NT2/D1 (cell line): ENCODE measurements at regions not wholly inside any gene's neighbourhood (a gene's known extent, or its start where the extent isn't known, plus 50 kb on each side); places are given as distances from the start of the nearest gene placed in this dataset.

Experiments
- SUZ12 ChIP-seq: IDR thresholded peaks from 2 replicates; pipeline ENCODE4 v1.6.1; 2011; ENCODE audit not compliant: insufficient read length, insufficient read depth; ENCODE audit errors: extremely low read depth
- YY1 ChIP-seq: IDR thresholded peaks from 2 replicates; pipeline ENCODE4 v1.6.1; 2011; ENCODE audit not compliant: insufficient read length, insufficient read depth
- ZNF274 ChIP-seq: IDR thresholded peaks from 2 replicates; pipeline ENCODE4 v1.6.1; 2011; ENCODE audit warnings: mild to moderate bottlenecking, low read depth, low read length

DNA sequence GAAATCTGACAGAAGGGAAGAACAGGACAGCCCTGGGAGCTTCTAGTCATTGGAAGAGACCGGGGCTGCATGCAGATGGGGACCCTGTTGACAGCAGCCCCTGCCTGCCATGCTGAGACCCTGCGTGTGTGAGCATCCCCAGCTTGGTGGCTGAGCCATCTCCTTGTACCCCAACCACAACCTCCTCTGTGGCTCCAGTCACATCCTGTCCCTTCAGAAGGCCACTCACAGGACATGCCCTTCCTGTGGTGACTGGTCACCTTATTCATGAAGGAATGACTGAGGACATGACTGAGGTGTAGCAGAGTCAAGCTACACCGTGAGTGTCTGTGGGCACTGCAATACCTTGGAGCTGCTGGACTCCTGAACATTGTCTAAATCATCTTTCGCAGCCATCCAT is 141.8 kb upstream of the ERRFI1 start:
- TF ChIP-seq ZNF274 (no peak), SUZ12 (no peak), YY1 (no peak)
